Activated T-helper 2 cell treated with anti-CD3 and anti-CD28 coated beads, Interferon-gamma antibody, Interleukin-2, Interleukin-4, amounts not matched to agents 10 μg/mL and 5 μg/mL and 100 μg/mL, durations not matched to agents 14 hours and 24 hours and 36 hours (primary cell): ENCODE measurements at regions not wholly inside any gene's neighbourhood (a gene's known extent, or its start where the extent isn't known, plus 50 kb on each side); places are given as distances from the start of the nearest gene placed in this dataset.
A peak's percentile ranks its signal among the peaks of the same experiment; 100 is the strongest.

Experiments
- DNase-seq: peaks from one replicate; pipeline ENCODE4 v3.0.0; 2021; ENCODE audit warnings: low spot score
- H3K27ac Mint-ChIP-seq: one replicate; pipeline ENCODE4 v1.8.0; 2021; ENCODE audit warnings: mixed read lengths
- H3K27me3 Mint-ChIP-seq: one replicate; pipeline ENCODE4 v1.8.0; 2021; ENCODE audit warnings: low read depth, mixed read lengths
- H3K36me3 Mint-ChIP-seq: one replicate; pipeline ENCODE4 v1.8.0; 2021; ENCODE audit warnings: low read depth, mixed read lengths
- H3K4me1 Mint-ChIP-seq: one replicate; pipeline ENCODE4 v1.8.0; 2021; ENCODE audit warnings: low read depth, mixed read lengths
- H3K4me3 Mint-ChIP-seq: one replicate; pipeline ENCODE4 v1.8.0; 2021; ENCODE audit warnings: low read depth, mild to moderate bottlenecking, moderate library complexity, mixed read lengths
- H3K9me3 Mint-ChIP-seq: one replicate; pipeline ENCODE4 v1.8.0; 2021; ENCODE audit warnings: mixed read lengths
- intact Hi-C: fragments of 100-400 bp; cut with micrococcal nuclease; formaldehyde crosslinking; loops from one replicate; pipeline ENCODE4 v1.15.1; 2023

- no peaks in the 10 kb centered on the region for H3K36me3 Mint-ChIP-seq
Measured at GRCh38 chr12:47578836-47579235, 127.0 kb downstream of the RPAP3 start.

GRCh38 chr12:47577206-47577989, 128.4 kb downstream of the RPAP3 start:
- Mint-ChIP-seq H3K27me3 (no peaks in the 10 kb centered on the region), H3K36me3 (no peaks in the 10 kb centered on the region), H3K4me3 (no peak overlapping the region), H3K4me1 (peaks cover 25% of the 10 kb centered on the region), H3K9me3 (no peaks in the 10 kb centered on the region), H3K27ac (no peak overlapping the region)
- no peak for DNase-seq
- intact Hi-C loops: loop anchor here (10.0 kb wide), 1 partner anchor 213 kb away; no protein-coding TSS in a partner anchor

More at GRCh38 chr12:47578836-47579235, 127.0 kb downstream of the RPAP3 start:
- Mint-ChIP-seq H3K27me3 (no peaks in the 10 kb centered on the region), H3K9me3 (no peaks in the 10 kb centered on the region), H3K4me1 (peaks cover 17% of the 10 kb centered on the region), H3K4me3 (no peak overlapping the region), H3K27ac (no peak overlapping the region)
- intact Hi-C loops: loop anchor here (10.0 kb wide), 1 partner anchor 214 kb away; no protein-coding TSS in a partner anchor
- no peak for DNase-seq

GRCh38 chr12:47576289-47576945, 129.4 kb downstream of the RPAP3 start:
- H3K4me1 Mint-ChIP-seq: peaks cover 25% of the 10 kb centered on the region
- no peaks in the 10 kb centered on the region for H3K9me3 Mint-ChIP-seq
- no peak overlapping the region for H3K4me3 Mint-ChIP-seq
- no peak for DNase-seq
- no peak overlapping the region for H3K27ac Mint-ChIP-seq
- H3K36me3 Mint-ChIP-seq: no peaks in the 10 kb centered on the region
- H3K27me3 Mint-ChIP-seq: no peaks in the 10 kb centered on the region
- intact Hi-C loops: loop anchor here (10.0 kb wide), 1 partner anchor 212 kb away; no protein-coding TSS in a partner anchor

- no peak for DNase-seq
- Mint-ChIP-seq H3K9me3 (no peaks in the 10 kb centered on the region), H3K4me3 (no peak overlapping the region), H3K27me3 (no peaks in the 10 kb centered on the region), H3K36me3 (no peaks in the 10 kb centered on the region), H3K4me1 (peaks cover 25% of the 10 kb centered on the region), H3K27ac (peak overlapping the region; percentile 49)
- intact Hi-C loops: loop anchor here (1.0 to 10.0 kb wide), 2 partner anchors 30 to 210 kb away; no protein-coding TSS in a partner anchor
Measured at GRCh38 chr12:47574252-47575021, 131.4 kb downstream of the RPAP3 start.

GRCh38 chr12:47573146-47573659, 132.6 kb downstream of the RPAP3 start:
- Mint-ChIP-seq H3K4me3 (no peak overlapping the region), H3K36me3 (no peaks in the 10 kb centered on the region), H3K27me3 (no peaks in the 10 kb centered on the region), H3K4me1 (peaks cover 25% of the 10 kb centered on the region), H3K9me3 (no peaks in the 10 kb centered on the region), H3K27ac (no peak overlapping the region)
- DNase-seq: no peak
- intact Hi-C loops: loop anchor here (10.0 kb wide), 1 partner anchor 208 kb away; no protein-coding TSS in a partner anchor

- Mint-ChIP-seq H3K4me3 (no peak overlapping the region), H3K9me3 (no peaks in the 10 kb centered on the region), H3K27me3 (no peaks in the 10 kb centered on the region), H3K4me1 (peaks cover 18% of the 10 kb centered on the region), H3K36me3 (no peaks in the 10 kb centered on the region), H3K27ac (no peak overlapping the region)
- no peak for DNase-seq
- intact Hi-C loops: loop anchor here (10.0 kb wide), 1 partner anchor 205 kb away; no protein-coding TSS in a partner anchor
Measured at GRCh38 chr12:47570151-47570550, 135.7 kb downstream of the RPAP3 start.

- Mint-ChIP-seq H3K27ac (no peak overlapping the region), H3K4me1 (peaks cover 2% of the 10 kb centered on the region)
- intact Hi-C loops: no loop called here
Measured at GRCh38 chr12:47562201-47562600, 143.6 kb downstream of the RPAP3 start.

GRCh38 chr12:47561746-47562145, 144.1 kb downstream of the RPAP3 start:
- no peak overlapping the region for H3K27ac Mint-ChIP-seq
- H3K4me1 Mint-ChIP-seq: peaks cover 2% of the 10 kb centered on the region
- no peak for DNase-seq
- H3K4me3 Mint-ChIP-seq: no peak overlapping the region
- no peaks in the 10 kb centered on the region for H3K27me3 Mint-ChIP-seq
- no peaks in the 10 kb centered on the region for H3K9me3 Mint-ChIP-seq
- no peaks in the 10 kb centered on the region for H3K36me3 Mint-ChIP-seq
- intact Hi-C loops: no loop called here

More at GRCh38 chr12:47562201-47562600, 143.6 kb downstream of the RPAP3 start:
- DNase-seq: no peak
- Mint-ChIP-seq H3K9me3 (no peaks in the 10 kb centered on the region), H3K27me3 (no peaks in the 10 kb centered on the region), H3K4me3 (no peak overlapping the region), H3K36me3 (no peaks in the 10 kb centered on the region)

- no peak for DNase-seq
- peaks cover 2% of the 10 kb centered on the region for H3K4me1 Mint-ChIP-seq
- no peaks in the 10 kb centered on the region for H3K27me3 Mint-ChIP-seq
- no peaks in the 10 kb centered on the region for H3K9me3 Mint-ChIP-seq
- intact Hi-C loops: no loop called here
- no peak overlapping the region for H3K27ac Mint-ChIP-seq
- H3K4me3 Mint-ChIP-seq: no peak overlapping the region
- H3K36me3 Mint-ChIP-seq: no peaks in the 10 kb centered on the region
Measured at GRCh38 chr12:47560415-47560814, 145.4 kb downstream of the RPAP3 start.

GRCh38 chr12:47558625-47559345, 147.0 kb downstream of the RPAP3 start:
- Mint-ChIP-seq H3K4me1 (peaks cover 2% of the 10 kb centered on the region), H3K9me3 (peaks cover 9% of the 10 kb centered on the region), H3K27me3 (no peaks in the 10 kb centered on the region), H3K4me3 (no peak overlapping the region), H3K27ac (no peak overlapping the region), H3K36me3 (no peaks in the 10 kb centered on the region)
- no peak for DNase-seq
- intact Hi-C loops: no loop called here

- Mint-ChIP-seq H3K36me3 (no peaks in the 10 kb centered on the region), H3K27me3 (no peaks in the 10 kb centered on the region), H3K4me1 (peaks cover 2% of the 10 kb centered on the region), H3K9me3 (peaks cover 19% of the 10 kb centered on the region), H3K27ac (no peak overlapping the region), H3K4me3 (no peak overlapping the region)
- DNase-seq: no peak
- intact Hi-C loops: no loop called here
Measured at GRCh38 chr12:47557386-47557785, 148.4 kb downstream of the RPAP3 start.
